Stimulated activated CD4-positive, alpha-beta T cell treated with anti-CD3 and anti-CD28 coated beads, Interleukin-12 subunit alpha, Interleukin-12 subunit beta, amount 100 ng/mL, for 4 hours (primary cell): ENCODE measurements at regions not wholly inside any gene's neighbourhood (a gene's known extent, or its start where the extent isn't known, plus 50 kb on each side); places are given as distances from the start of the nearest gene placed in this dataset.

Experiments used
- DNase-seq: peaks from one replicate; pipeline ENCODE4 v3.0.0-alpha.2; 2020

DNA sequence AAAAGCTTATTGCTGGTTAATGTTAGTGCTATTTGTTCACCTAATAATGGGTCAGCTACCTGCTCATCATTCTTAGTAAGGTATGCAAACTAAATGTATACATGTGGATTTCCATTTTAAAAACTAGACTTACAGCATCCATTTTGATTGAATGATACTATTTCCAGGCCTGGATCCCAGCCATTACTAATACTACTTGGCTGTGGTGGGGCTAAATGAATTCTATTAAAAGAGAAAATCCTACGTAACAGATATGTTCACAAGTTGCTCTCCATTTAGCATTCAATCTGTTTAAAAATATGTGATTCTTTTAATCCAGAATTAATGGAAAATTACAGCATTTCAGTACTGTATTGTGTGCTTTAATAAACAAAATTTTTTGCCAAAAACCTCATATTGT lies 169.4 kb upstream of the MIR17HG start:
- DNase-seq: no peak

DNA sequence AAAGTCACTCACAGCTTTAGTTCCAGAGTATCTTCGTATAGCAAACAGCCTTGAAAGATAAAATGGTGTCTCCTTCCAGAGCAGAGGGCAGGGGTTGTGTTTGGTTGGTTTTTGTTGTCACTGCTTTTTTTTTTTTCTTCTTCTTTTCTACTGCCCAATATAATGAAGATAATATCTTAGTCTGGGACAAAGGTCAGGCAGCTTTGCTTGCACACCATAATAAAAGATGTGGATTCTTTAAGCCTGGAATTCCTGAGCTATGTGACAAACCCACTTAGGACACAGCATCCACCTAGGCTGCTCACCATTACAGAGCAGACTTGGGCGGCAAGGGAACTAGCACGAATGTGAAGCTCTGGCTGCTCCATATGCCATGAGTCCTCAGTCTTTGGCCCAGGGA lies 165.6 kb upstream of the MIR17HG start:
- DNase-seq: no peak

GRCh38 chr13:91184244-91184926 lies 163.1 kb upstream of the MIR17HG start:
- DNase-seq: no peak

GRCh38 chr13:91185294-91185863 lies 162.1 kb upstream of the MIR17HG start:
- DNase-seq: no peak

DNA sequence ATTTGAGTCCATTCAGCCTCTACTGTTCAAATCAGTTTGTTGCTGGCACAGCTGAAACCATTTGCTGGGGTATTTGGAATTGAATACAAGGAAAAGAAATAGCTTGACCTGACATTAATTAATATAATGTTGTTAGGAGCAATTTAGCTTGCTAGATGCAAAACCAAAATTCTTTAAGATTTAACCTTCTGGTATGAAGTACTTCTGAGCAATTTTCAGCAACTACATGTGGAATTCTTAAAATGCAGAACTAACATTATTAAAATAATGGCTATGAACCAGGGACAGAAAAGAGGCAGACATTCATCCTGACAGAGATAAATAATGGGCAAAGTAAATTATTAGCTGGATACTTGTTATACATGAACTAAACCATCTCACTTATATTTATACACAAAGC lies 160.0 kb upstream of the MIR17HG start:
- no peak for DNase-seq

GRCh38 chr13:91189506-91189905 lies 158.0 kb upstream of the MIR17HG start:
- no peak for DNase-seq

- no peak for DNase-seq
Measured at GRCh38 chr13:91193358-91193757, 154.1 kb upstream of the MIR17HG start.

- DNase-seq: no peak
Measured at GRCh38 chr13:91195789-91196188, 151.7 kb upstream of the MIR17HG start.

- no peak for DNase-seq
Measured at GRCh38 chr13:91196958-91197357, 150.5 kb upstream of the MIR17HG start.

- no peak for DNase-seq
Measured at GRCh38 chr13:91199866-91200265, 147.6 kb upstream of the MIR17HG start.

- DNase-seq: no peak
Measured at GRCh38 chr13:91200486-91200885, 147.0 kb upstream of the MIR17HG start.

- no peak for DNase-seq
Measured at GRCh38 chr13:91203430-91203829, 144.1 kb upstream of the MIR17HG start.

GRCh38 chr13:91207261-91207660 lies 140.2 kb upstream of the MIR17HG start:
- DNase-seq: no peak

- no peak for DNase-seq
Measured at GRCh38 chr13:91211510-91211909, 136.0 kb upstream of the MIR17HG start.

- DNase-seq: no peak
Measured at GRCh38 chr13:91212231-91212630, 135.3 kb upstream of the MIR17HG start.

DNA sequence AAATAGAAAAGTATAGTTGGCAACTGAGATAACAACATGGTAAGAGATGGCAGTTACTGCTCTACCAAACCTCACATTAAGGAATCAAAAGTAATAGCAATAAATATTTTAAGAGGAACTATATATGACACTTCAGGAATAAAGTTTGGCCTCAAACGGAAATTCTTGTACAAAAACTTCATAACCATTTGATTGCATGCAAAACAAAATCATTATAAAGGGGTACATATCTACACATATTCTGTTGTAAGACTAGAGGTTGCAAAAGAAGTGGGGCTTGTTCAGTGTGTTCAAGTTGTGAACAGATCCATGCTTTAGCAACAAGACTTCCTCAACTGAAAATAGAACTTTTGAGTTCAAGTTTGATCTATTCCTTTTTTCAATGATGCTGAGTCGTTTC lies 133.5 kb upstream of the MIR17HG start:
- no peak for DNase-seq

DNA sequence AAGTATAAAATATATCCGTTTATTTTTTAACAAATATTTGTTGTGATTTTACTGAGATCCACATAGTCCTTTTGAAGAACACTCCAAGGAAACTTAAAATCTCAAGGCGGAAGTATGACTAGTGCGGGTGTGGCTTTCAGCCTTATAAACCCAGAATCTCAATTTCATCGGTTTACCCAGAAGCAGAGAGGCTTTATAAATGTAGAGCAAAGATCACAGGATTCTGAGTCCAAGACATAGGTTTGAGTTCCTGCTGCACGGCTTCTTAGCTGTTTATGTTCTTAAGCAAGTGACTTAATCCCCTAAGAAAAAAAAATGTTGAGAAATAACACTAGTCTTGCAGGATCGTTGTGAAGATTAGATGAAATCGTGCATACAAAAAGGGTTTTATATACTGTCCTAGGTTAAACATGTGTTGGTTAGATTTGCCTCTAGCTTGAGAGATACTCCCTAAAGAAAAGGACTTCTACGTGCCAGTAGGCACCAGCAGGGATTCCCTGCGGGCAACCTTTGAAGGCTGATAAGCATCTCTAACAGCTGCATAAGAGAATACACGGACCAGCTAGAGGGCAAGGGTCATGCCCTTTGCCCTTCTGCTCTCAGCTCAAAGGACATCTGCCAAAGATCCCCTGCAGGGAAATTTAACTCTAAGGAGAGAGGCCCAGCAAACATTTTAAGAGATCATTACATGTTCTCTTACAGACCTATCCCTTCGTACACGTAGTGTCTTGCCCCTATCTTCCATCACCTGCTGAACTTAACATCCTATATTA lies 130.4 kb upstream of the MIR17HG start:
- no peak for DNase-seq

GRCh38 chr13:91219201-91219600 lies 128.3 kb upstream of the MIR17HG start:
- DNase-seq: no peak

GRCh38 chr13:91220872-91221271 lies 126.6 kb upstream of the MIR17HG start:
- DNase-seq: no peak

- DNase-seq: no peak
Measured at GRCh38 chr13:91228108-91228507, 119.4 kb upstream of the MIR17HG start.

- no peak for DNase-seq
Measured at GRCh38 chr13:91228940-91229339, 118.5 kb upstream of the MIR17HG start.

DNA sequence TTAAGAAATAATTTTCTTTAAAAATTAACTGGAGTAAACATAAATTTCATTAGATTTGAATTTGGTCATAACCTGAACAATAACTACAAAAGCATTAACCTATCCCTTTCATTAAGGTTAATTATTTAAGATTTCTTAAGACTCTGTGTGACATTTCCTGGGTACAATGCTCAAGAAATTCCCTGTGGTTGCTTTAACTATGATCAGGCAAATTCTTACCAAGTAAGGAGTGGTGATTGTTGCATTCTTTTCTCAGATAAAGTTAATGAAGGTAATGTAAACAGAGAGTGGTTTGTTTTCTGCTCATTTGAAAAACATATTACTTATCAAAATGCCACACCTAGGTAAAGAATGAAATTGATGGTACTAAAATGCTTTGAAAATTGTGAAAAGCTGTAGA lies 114.8 kb upstream of the MIR17HG start:
- no peak for DNase-seq

DNA sequence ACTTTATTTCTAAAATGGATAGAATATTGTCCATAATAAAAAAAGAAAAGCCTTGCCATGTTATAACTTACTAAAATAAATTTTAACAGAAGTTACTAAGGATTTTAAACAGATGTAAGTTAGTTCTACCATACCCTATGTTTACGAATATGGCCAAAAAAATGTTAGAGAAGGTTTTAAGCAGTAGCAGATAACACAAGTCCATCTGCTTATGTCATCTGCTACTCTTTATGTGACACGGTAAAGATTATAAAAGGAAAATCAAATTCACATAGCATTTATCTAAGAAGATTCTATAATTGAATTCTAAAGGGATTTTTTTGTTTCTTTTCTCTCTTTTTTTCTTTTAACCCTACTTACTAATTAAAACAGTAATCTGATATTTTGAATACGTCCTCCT lies 114.2 kb upstream of the MIR17HG start:
- no peak for DNase-seq

DNA sequence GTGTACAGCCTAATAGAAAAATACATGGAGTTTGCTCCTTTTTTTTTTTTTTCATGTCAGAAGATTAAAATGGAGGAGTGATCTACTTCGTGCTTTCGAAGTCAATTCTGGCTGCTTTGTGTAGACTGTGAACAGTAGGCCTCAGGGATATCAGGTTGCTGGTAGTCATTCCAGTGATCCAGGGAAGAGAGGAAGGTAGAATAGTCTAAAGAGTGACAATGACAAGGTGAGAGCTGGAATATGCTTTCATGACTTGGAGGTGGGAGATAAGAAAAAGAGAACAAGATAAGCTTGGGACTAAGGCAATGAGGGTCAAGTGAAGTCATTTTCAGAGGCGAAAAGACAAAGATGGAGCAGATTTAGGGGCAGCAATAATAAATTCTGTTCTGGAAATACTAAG lies 111.3 kb upstream of the MIR17HG start:
- DNase-seq: no peak
